Breast epithelium (tissue), 4 donors: ENCODE measurements at regions not wholly inside any gene's neighbourhood (a gene's known extent, or its start where the extent isn't known, plus 50 kb on each side); places are given as distances from the start of the nearest gene placed in this dataset.

ENCODE experiments used
- DNase-seq, 2 donors: peaks; one replicate each; pipeline ENCODE4 v3.0.0-alpha.2; 2019; ENCODE audit warnings: low spot score in 2 of 2
- H3K27ac ChIP-seq, 2 donors: fragments of 200-600 bp; sonication (generic) in 1 of 2; one replicate each; pipeline ENCODE4 v1.5.1; 2016 to 2019; ENCODE audit warnings: mild to moderate bottlenecking in 1 of 2
- H3K27me3 ChIP-seq, 2 donors: fragments of 200-600 bp; sonication (generic) in 1 of 2; one replicate each; pipeline versions ENCODE4 v1.5.1 to v1.6.0; 2017 to 2019; ENCODE audit warnings: control low read depth in 1 of 2, mild to moderate bottlenecking in 1 of 2
- H3K36me3 ChIP-seq: fragments of 200-600 bp; one replicate; pipeline ENCODE4 v1.5.1; 2019
- H3K4me1 ChIP-seq, 2 donors: fragments of 200-600 bp; sonication (generic); one replicate each; pipeline ENCODE4 v1.5.1; 2016 to 2019; ENCODE audit warnings: control low read depth in 1 of 2
- H3K4me3 ChIP-seq, 3 donors: fragments of 200-600 bp; sonication (generic); 1 replicate in 2 of 3; 2 replicates in 1 of 3; pipeline ENCODE4 v1.5.1; 2016 to 2019; ENCODE audit warnings: mild to moderate bottlenecking in 3 of 3, moderate library complexity in 2 of 3
- H3K9me3 ChIP-seq, 2 donors: fragments of 200-600 bp; sonication (generic) in 1 of 2; one replicate each; pipeline ENCODE4 v1.5.1; 2016 to 2019; ENCODE audit warnings: control low read depth in 1 of 2
- POLR2A ChIP-seq: fragments of 450-650 bp; IDR thresholded peaks from one replicate; pipeline ENCODE4 v1.6.1; 2016; ENCODE audit warnings: antibody characterized with exemption, mild to moderate bottlenecking, moderate library complexity
- POLR2AphosphoS5 ChIP-seq, 3 donors: sonication (generic); formaldehyde crosslinking; IDR thresholded peaks; one replicate each; pipeline ENCODE4 v1.6.1; 2017; ENCODE audit warnings: antibody characterized with exemption in 3 of 3
- intact Hi-C: fragments of 100-400 bp; cut with DNase I; formaldehyde crosslinking; loops from one replicate; pipeline ENCODE4 v1.15.1; 2023; ENCODE audit warnings: low total_unique reads
- TF ChIP-seq, protein P1 (sequence below), 3 donors: fragments of 450-650 bp; IDR thresholded peaks; one replicate each; pipeline ENCODE4 v1.5.1; 2016 to 2017; ENCODE audit warnings: antibody characterized with exemption in 3 of 3, mild to moderate bottlenecking in 3 of 3, moderate library complexity in 3 of 3

DNA sequence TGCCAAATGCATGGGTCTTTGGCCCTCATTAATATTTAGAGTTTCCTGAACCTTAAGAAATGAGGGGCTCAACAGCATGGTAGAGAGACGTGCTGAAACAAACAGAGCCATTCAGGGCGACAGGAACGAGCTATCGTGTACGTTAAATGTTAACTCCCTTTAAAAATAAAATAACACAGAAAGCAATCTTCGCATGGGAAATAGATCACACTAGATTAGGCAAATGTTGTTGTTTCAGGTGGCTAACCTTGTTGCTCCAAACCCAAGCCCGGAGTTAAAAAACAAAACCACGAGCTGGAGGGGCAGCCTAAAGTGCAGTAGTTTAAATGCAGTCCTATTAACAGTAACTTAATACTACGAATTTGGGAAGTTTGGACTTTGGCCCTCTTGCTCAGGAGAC is 177.4 kb upstream of the TRIB2 start:
- Histone ChIP-seq H3K27ac (no peak overlapping the region), H3K9me3 (no peaks in the 10 kb centered on the region), H3K4me1 (no peaks in the 10 kb centered on the region), H3K36me3 (no peaks in the 10 kb centered on the region), H3K4me3 (no peak overlapping the region), H3K27me3 (no peaks in the 10 kb centered on the region)
- TF ChIP-seq POLR2AphosphoS5 (IDR thresholded peaks at IDR 0.05) = no peak
- TF ChIP-seq, protein P1, sequence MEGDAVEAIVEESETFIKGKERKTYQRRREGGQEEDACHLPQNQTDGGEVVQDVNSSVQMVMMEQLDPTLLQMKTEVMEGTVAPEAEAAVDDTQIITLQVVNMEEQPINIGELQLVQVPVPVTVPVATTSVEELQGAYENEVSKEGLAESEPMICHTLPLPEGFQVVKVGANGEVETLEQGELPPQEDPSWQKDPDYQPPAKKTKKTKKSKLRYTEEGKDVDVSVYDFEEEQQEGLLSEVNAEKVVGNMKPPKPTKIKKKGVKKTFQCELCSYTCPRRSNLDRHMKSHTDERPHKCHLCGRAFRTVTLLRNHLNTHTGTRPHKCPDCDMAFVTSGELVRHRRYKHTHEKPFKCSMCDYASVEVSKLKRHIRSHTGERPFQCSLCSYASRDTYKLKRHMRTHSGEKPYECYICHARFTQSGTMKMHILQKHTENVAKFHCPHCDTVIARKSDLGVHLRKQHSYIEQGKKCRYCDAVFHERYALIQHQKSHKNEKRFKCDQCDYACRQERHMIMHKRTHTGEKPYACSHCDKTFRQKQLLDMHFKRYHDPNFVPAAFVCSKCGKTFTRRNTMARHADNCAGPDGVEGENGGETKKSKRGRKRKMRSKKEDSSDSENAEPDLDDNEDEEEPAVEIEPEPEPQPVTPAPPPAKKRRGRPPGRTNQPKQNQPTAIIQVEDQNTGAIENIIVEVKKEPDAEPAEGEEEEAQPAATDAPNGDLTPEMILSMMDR (IDR thresholded peaks at IDR 0.05) = no peak
- no peak for TF ChIP-seq POLR2A
- DNase-seq = no peak
- intact Hi-C loops = no loop called here

- TF ChIP-seq POLR2A (no peak), POLR2AphosphoS5 (IDR thresholded peaks at IDR 0.05) (no peak)
- intact Hi-C loops = no loop called here
- no peak overlapping the region for H3K27ac ChIP-seq
- H3K27me3 ChIP-seq = no peaks in the 10 kb centered on the region
- H3K4me3 ChIP-seq = no peak overlapping the region
- no peaks in the 10 kb centered on the region for H3K36me3 ChIP-seq
- no peaks in the 10 kb centered on the region for H3K4me1 ChIP-seq
- H3K9me3 ChIP-seq = no peaks in the 10 kb centered on the region
- DNase-seq = no peak
Measured at GRCh38 chr2:12539776-12540562, 176.8 kb upstream of the TRIB2 start.

DNA sequence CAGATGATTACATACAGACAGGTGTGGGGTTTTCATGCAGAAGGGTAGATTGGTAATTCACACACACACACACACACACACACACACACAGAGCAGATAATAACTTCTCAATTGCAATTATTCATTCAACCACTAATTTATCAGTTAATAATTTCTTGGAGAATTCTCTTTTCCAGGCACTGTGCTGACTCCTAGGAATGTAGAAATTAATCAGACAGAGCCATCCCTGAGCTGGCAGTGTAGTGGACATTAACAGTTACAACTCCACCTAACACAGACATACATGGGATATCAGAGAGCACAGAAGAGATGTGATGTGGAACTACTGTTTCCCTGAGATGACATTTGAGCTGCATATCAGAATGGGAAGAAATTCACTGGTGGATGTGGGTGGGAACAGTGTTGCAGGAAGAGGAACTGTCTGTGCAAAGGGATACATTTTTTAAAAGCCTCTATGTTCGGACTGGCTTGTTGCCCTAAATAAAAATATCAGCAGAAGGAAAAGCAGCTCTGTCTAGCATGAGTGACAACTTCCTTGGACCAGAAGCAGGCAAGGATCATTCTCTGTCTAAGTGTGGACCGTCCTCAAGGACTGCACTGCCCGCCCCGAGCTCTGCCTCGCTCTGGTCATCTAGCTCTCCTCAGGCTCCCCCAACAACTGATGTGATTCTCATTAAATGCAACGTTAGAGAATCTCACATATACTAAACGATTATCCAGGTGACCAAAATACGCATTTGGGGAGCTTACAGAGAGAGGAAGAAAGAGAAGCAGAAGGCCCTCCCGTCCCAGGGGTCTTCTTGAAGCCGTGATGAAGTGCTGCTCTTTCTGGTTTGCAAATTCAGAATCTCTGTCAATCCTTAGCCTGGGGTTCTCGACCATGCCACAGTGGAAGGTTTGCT is 173.4 kb upstream of the TRIB2 start:
- Histone ChIP-seq H3K27ac (peak overlapping the region in 1 of 2 donors; percentile 41), H3K9me3 (no peaks in the 10 kb centered on the region)
- no peak for TF ChIP-seq POLR2A
- TF ChIP-seq POLR2AphosphoS5 (IDR thresholded peaks at IDR 0.05) = no peak
- TF ChIP-seq, protein P1 (IDR thresholded peaks at IDR 0.05) = no peak

DNA sequence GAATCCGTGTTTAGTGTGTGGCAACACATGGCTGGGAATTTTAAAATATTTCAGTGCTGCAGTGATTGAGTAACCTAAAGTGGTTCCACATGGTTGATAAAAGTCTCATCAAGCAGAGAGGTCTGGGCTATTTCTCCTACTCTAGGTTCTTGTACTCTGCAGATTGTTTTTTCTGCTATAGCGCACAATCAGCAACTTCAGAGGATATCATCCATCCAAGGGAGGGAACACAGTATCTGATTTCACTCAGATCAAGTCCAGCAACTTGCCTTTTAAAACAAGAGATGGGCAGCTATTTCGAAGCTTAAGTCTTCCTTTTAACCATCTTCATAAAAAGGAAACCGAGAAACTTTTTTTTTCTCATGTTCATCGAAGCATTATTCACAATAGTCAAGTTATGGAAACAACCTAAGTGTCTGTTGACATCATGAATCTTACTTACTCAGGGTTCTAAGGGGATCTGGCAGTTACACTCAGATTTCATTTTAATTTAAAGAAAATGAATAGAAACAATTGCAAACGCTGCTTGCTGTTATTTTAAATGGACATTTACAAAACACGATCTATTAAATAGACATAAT is 172.7 kb upstream of the TRIB2 start:
- TF ChIP-seq POLR2AphosphoS5 (IDR thresholded peaks at IDR 0.05) = peak in 1 of 3 donors; percentile 25
- TF ChIP-seq POLR2A = no peak
- TF ChIP-seq, protein P1 (IDR thresholded peaks at IDR 0.05) = no peak
- peak overlapping the region in 1 of 2 donors; percentile 41 for H3K27ac ChIP-seq
- no peaks in the 10 kb centered on the region for H3K36me3 ChIP-seq
- intact Hi-C loops = no loop called here
- H3K9me3 ChIP-seq = no peaks in the 10 kb centered on the region
- H3K4me3 ChIP-seq = no peak overlapping the region
- no peak for DNase-seq
- no peaks in the 10 kb centered on the region for H3K27me3 ChIP-seq
- no peaks in the 10 kb centered on the region for H3K4me1 ChIP-seq

More for the DNA sequence above, 173.4 kb upstream of the TRIB2 start:
- Histone ChIP-seq H3K27me3 (no peaks in the 10 kb centered on the region), H3K36me3 (no peaks in the 10 kb centered on the region), H3K4me1 (no peaks in the 10 kb centered on the region), H3K4me3 (no peak overlapping the region)
- DNase-seq = no peak
- intact Hi-C loops = no loop called here

GRCh38 chr2:12547566-12548170 is 169.1 kb upstream of the TRIB2 start:
- no peak for TF ChIP-seq POLR2AphosphoS5 (IDR thresholded peaks at IDR 0.05)
- TF ChIP-seq, protein P1 (IDR thresholded peaks at IDR 0.05) = no peak
- no peak for TF ChIP-seq POLR2A
- H3K27me3 ChIP-seq = no peaks in the 10 kb centered on the region
- no peaks in the 10 kb centered on the region for H3K9me3 ChIP-seq
- no peaks in the 10 kb centered on the region for H3K36me3 ChIP-seq
- DNase-seq = no peak
- H3K27ac ChIP-seq = no peak overlapping the region
- no peaks in the 10 kb centered on the region for H3K4me1 ChIP-seq
- intact Hi-C loops = no loop called here
- no peak overlapping the region for H3K4me3 ChIP-seq
